ENCODE measurements at regions not wholly inside any gene's neighbourhood (a gene's known extent, or its start where the extent isn't known, plus 50 kb on each side); places are given as distances from the start of the nearest gene placed in this dataset.
"Not testable (repeated sequence)": the region's sequence is repeated elsewhere in the genome, so short reads cannot be mapped to it uniquely, and the experiment has no call there.

- no peak for DNase-seq
Observed at GRCh38 chr11:115605871-115606497, 101.8 kb upstream of the CADM1 start.

- DNase-seq = not testable (repeated sequence)
Observed at GRCh38 chr11:115605397-115605796, 101.2 kb upstream of the CADM1 start.

- no peak for DNase-seq
Observed at GRCh38 chr11:115599125-115599524, 94.9 kb upstream of the CADM1 start.

GRCh38 chr11:115598257-115598901, 94.2 kb upstream of the CADM1 start:
- no peak for DNase-seq

- DNase-seq = no peak
Observed at GRCh38 chr11:115591380-115591779, 87.2 kb upstream of the CADM1 start.

- no peak for DNase-seq
Observed at GRCh38 chr11:115590254-115590653, 86.0 kb upstream of the CADM1 start.

GRCh38 chr11:115587718-115588342, 83.6 kb upstream of the CADM1 start:
- DNase-seq = no peak

GRCh38 chr11:115585361-115586024, 81.3 kb upstream of the CADM1 start:
- DNase-seq = no peak

GRCh38 chr11:115581871-115582639, 77.8 kb upstream of the CADM1 start:
- DNase-seq = no peak

GRCh38 chr11:115580927-115581680, 76.9 kb upstream of the CADM1 start:
- DNase-seq = no peak

GRCh38 chr11:115580416-115580815, 76.2 kb upstream of the CADM1 start:
- no peak for DNase-seq

GRCh38 chr11:115579181-115579825, 75.1 kb upstream of the CADM1 start:
- no peak for DNase-seq

GRCh38 chr11:115578275-115578674, 74.1 kb upstream of the CADM1 start:
- no peak for DNase-seq

- no peak for DNase-seq
Observed at GRCh38 chr11:115577701-115578100, 73.5 kb upstream of the CADM1 start.

- no peak for DNase-seq
Observed at GRCh38 chr11:115576606-115577380, 72.6 kb upstream of the CADM1 start.

GRCh38 chr11:115572551-115572950, 68.3 kb upstream of the CADM1 start:
- no peak for DNase-seq

- no peak for DNase-seq
Observed at GRCh38 chr11:115566180-115566764, 62.1 kb upstream of the CADM1 start.

- DNase-seq = no peak
Observed at GRCh38 chr11:115564851-115565250, 60.6 kb upstream of the CADM1 start.

GRCh38 chr11:115561116-115561515, 56.9 kb upstream of the CADM1 start:
- no peak for DNase-seq

- DNase-seq = no peak
Observed at GRCh38 chr11:115558635-115559034, 54.4 kb upstream of the CADM1 start.

GRCh38 chr11:115557681-115558080, 53.5 kb upstream of the CADM1 start:
- DNase-seq = no peak

All from NK-92 treated with Interleukin-12 subunit alpha and Interleukin-12 subunit beta, amount 100 ng/mL, for 24 hours (cell line).